Activated CD4-positive, alpha-beta T cell treated with anti-CD3 and anti-CD28 coated beads, Interleukin-2, amount 50 U/mL, for 16 hours (primary cell): ENCODE measurements at regions not wholly inside any gene's neighbourhood (a gene's known extent, or its start where the extent isn't known, plus 50 kb on each side); places are given as distances from the start of the nearest gene placed in this dataset.

ENCODE experiments used
- DNase-seq: peaks from one replicate; pipeline ENCODE4 v3.0.0-alpha.2; 2020

GRCh38 chr2:67842375-67842959, 220.3 kb downstream of the C1D start:
- DNase-seq, result no peak

- DNase-seq, result no peak
Measured at GRCh38 chr2:67844024-67844540, 218.7 kb downstream of the C1D start.

DNA sequence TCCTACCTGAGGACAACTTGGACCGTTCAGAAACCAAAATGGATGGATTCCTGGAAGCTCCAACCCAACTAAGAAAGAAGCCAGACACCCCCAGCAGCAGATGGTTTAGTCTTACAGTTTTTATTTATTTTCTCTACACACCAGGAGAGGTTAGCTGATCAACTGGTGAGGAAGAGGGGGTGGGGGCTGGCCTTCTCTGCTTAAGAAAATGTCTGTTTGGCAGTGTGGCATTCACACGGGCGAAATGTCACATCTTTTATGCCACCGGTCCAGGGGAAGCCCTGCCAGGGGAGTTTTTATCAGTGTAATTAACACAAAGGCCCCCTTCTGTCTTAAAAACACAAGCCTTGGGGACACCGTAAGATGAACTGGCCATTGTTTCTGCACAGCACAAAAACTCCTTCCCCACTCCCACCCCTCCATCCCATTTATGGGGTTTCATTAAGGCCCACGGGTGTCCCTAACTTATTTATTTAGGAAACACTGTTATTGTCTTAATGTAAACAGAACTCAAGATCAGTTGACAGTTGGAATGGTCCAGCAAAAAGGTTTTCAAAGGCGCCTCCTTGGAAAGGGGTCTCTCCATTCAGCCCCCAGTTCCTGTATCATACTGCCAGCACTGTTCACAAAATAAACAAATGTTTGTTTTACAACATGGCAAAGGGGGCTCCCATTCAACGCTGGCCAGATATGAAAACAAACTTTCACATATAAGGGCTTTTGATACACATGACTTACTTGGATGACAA, 217.0 kb downstream of the C1D start:
- DNase-seq, result no peak

GRCh38 chr2:67846370-67847070, 216.3 kb downstream of the C1D start:
- DNase-seq, result peak; percentile 37

DNA sequence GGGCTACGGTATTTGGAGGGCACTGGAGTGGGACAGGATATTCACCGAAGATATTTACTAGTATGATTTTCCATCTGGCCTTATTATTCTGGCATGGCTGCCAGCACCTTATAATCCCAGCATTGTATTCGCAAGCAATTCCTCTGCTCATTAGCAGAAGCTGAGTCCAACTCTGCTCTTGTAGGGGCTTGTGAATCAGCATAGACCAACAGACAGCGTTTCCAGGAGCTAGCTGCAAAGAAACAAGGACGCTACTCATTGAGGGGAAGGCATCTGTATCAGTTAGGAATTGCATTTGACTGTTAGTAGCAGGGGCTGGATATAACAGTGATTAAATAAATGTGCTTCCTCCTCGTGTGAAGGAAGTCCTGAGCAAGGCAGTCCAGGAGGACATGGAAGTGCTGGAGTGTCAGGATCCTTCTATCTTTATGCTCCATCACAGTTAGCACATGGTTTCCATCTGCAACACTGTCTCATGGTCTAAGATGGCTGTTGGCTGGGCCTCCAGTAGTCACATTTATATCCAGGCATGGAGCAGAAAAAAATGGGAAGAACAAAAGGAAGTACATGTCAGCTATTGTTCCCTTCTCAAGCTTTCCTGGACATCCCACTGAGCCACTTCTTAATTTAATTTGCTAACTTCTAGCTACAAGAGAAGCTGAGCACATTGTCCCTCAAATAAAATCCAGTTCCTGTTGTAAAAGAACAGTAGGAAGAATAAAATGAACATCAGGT, 214.1 kb downstream of the C1D start:
- DNase-seq, result no peak

- DNase-seq, result no peak
Measured at GRCh38 chr2:67851016-67851415, 211.8 kb downstream of the C1D start.

GRCh38 chr2:67851956-67852824, 210.6 kb downstream of the C1D start:
- DNase-seq, result no peak

GRCh38 chr2:67854103-67854743, 208.6 kb downstream of the C1D start:
- no peak for DNase-seq

GRCh38 chr2:67854798-67855197, 208.0 kb downstream of the C1D start:
- DNase-seq, result no peak

DNA sequence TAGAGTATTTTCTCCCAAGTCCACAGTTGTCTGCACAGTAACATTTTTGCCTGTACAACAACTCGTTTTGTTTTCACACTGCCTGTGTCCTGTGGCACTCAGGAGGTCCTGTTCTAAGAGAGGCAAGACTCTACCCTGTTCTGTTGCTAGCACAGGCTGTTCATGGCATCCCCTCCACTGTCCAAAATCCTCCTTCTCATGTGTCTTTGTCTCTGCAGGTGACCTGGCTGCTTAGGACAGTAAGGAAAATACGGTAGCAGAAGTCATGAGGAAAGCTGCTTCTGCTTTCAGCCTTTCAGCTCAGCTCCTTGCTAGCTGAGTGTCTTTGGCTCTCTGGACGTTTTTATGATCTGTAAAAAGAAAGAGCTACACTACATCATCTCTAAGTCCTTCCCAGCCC, 205.9 kb downstream of the C1D start:
- no peak for DNase-seq

DNA sequence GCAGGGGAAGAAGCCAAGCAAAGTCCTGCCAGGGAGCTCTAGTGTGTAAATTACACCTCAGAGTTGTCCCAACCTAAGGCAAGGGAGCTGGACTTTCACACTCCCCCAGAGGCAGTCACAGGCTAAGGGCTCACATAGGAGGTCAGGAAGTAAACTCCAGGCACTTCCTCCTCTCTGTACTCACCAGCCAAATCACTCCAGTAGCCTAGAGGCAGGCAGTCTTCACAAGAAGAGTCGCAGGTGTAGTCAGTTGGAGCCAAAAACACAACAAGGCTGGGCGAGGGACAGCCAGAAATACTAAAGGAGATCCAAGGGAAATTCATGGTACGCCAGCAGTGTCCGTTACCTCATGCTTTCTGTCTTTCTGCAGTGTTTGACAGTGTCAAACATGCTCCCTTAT, 205.0 kb downstream of the C1D start:
- no peak for DNase-seq

- DNase-seq, result no peak
Measured at GRCh38 chr2:67858886-67859285, 203.9 kb downstream of the C1D start.

DNA sequence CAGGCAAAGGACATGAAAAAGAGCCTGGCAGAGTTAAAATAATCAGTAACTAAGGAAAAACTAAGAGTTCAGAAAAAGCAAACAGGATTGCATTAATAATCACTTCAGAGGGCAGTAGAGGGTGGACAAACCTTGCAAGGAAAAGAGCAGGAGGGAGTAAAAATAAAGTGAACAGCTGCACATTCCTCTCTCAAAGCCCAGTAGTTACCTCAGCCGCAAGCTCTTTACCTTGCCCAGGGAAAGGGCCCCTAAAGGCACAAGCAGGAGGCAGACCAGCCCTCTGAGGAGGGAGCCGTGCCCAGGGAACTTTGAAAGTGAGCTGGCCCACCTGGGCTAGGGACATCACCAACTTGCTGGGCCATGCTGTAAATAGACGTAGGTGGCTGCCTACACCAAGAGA, 196.9 kb downstream of the C1D start:
- DNase-seq, result no peak

DNA sequence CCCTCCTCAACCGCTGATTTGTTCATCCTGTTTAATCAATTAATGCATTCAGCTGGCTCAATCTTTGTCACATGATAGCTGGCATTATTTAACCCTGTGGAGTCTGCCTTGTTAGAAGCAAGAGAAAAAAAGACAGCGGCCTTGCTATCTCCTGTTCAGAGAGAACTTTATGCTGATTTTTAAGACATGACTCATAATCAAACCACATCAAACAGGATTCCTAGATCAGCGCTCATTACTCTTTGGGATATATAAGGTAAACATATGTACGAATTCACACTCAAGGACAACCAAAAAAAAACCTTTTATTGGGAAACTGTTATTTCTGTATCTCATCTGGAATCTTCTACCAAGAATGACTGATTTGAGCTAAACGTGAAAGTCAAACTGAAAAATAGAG, 195.1 kb downstream of the C1D start:
- DNase-seq, result no peak

- no peak for DNase-seq
Measured at GRCh38 chr2:67871686-67872412, 191.0 kb downstream of the C1D start.

GRCh38 chr2:67872481-67872880, 190.3 kb downstream of the C1D start:
- DNase-seq, result no peak

DNA sequence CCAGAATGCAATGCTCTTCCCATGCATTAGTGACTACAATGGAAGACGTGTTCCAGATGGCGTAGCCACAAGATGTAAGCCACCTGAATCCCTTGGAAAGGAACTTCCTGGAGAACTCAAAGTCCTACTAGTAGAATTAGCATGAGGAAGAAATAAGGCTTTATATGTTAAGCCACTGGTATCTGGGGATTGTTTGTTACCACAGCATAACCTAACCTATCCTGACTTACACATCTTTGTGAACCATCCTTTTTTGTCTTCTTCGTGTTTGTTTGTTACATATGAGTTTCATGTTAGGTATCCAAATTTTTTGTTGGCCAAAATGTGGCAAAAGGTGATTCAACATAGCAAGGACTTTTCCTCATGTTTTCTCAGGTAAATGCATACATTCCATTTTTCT, 188.9 kb downstream of the C1D start:
- DNase-seq, result no peak

DNA sequence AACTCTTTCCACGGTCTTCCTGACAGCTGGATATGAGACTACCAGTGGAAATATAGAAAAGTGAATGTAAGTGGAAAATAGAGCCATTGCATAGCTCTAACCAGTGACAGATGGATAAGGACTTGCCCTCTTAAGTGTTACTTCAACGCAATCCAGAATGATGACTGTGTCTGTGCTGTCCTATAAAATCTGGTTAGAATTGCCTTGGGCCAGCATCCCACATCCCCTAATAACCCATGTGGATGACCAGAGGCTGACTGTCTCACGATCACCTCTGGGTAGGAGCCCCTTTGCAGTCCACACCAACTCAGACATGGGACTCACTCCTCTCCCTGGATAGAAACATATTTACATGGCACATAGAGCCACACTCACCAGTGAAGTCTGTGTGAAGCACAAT, 186.6 kb downstream of the C1D start:
- DNase-seq, result no peak

GRCh38 chr2:67877301-67877700, 185.5 kb downstream of the C1D start:
- DNase-seq, result no peak

GRCh38 chr2:67878743-67879142, 184.1 kb downstream of the C1D start:
- DNase-seq, result no peak
